SK-N-SH (cell line): ENCODE measurements at regions not wholly inside any gene's neighbourhood (a gene's known extent, or its start where the extent isn't known, plus 50 kb on each side); places are given as distances from the start of the nearest gene placed in this dataset.

Source experiments
- CTCF ChIA-PET: fragments of 300-600, 350-600 bp; formaldehyde crosslinking; extraction: SDS; loops from one replicate; lab custom pipeline; 2021; lab: Yijun Ruan, JAX
- POLR2A ChIA-PET: fragments of 350-600 bp; sonication (Branson Sonifier 250); formaldehyde crosslinking; extraction: SDS; loops from one replicate; lab custom pipeline; 2020; ENCODE audit warnings: antibody characterized with exemption, inconsistent platforms; lab: Yijun Ruan, JAX
- DNase-seq: peaks from one replicate; pipeline ENCODE4 v3.0.0; 2012
- H2AFZ ChIP-seq: fragments of 200-600 bp; sonication (generic); 2 replicates; pipeline ENCODE4 v1.8.1; 2016; ENCODE audit warnings: antibody characterized with exemption, mild to moderate bottlenecking, low read depth
- H3F3A ChIP-seq: fragments of 200-600 bp; sonication (generic); replicated peaks from 2 replicates; pipeline ENCODE3; 2016; ENCODE audit warnings: antibody characterized with exemption, mild to moderate bottlenecking; ENCODE audit not compliant: insufficient read depth
- H3K27ac ChIP-seq, 2 experiments: fragments of 200-500 bp in 1 of 2; fragments of 200-600 bp in 1 of 2; sonication (Bioruptor generic) in 1 of 2; sonication (generic), shearing (Covaris generic) in 1 of 2; 2 replicates each; pipeline versions ENCODE4 v1.5.1 to v1.6.1; 2014 to 2016; ENCODE audit warnings: low read depth in 2 of 2, inconsistent platforms in 1 of 2, low read length in 1 of 2, mild to moderate bottlenecking in 1 of 2, mixed read lengths in 1 of 2
- H3K27me3 ChIP-seq: fragments of 200-600 bp; sonication (generic), shearing (Covaris generic); 2 replicates; pipeline ENCODE4 v1.6.1; 2016; ENCODE audit warnings: mixed run types; ENCODE audit not compliant: insufficient read depth
- H3K36me3 ChIP-seq, 2 experiments: fragments of 200-500 bp in 1 of 2; fragments of 200-600 bp in 1 of 2; sonication (Bioruptor generic) in 1 of 2; sonication (generic) in 1 of 2; replicated peaks in 1 of 2; 2 replicates each; pipeline versions ENCODE3 to v1.5.1; 2014 to 2016; ENCODE audit warnings: low read length in 1 of 2, mild to moderate bottlenecking in 1 of 2; ENCODE audit not compliant: insufficient read depth in 2 of 2, control insufficient read depth in 1 of 2
- H3K4me1 ChIP-seq, 2 experiments: fragments of 200-500 bp in 1 of 2; fragments of 200-600 bp in 1 of 2; sonication (Bioruptor generic) in 1 of 2; sonication (generic), shearing (Covaris generic) in 1 of 2; 2 replicates each; pipeline versions ENCODE4 v1.5.1 to v1.6.1; 2014 to 2016; ENCODE audit warnings: low read depth in 1 of 2, low read length in 1 of 2, mixed run types in 1 of 2; ENCODE audit not compliant: insufficient read depth in 2 of 2, control insufficient read depth in 1 of 2
- H3K4me2 ChIP-seq: fragments of 200-600 bp; sonication (generic), shearing (Covaris generic); 2 replicates; pipeline ENCODE4 v1.6.1; 2017; ENCODE audit warnings: mixed run types
- H3K4me3 ChIP-seq, 2 experiments: fragments of 200-500 bp in 1 of 2; fragments of 200-600 bp in 1 of 2; sonication (Bioruptor generic) in 1 of 2; sonication (generic), shearing (Covaris generic) in 1 of 2; 2 replicates each; pipeline versions ENCODE4 v1.5.1 to v1.8.1; 2014 to 2016; ENCODE audit warnings: low read depth in 2 of 2, inconsistent platforms in 1 of 2, low read length in 1 of 2, mild to moderate bottlenecking in 1 of 2, mixed read lengths in 1 of 2, moderate library complexity in 1 of 2
- H3K79me2 ChIP-seq: fragments of 200-600 bp; sonication (generic); 2 replicates; pipeline ENCODE4 v1.8.1; 2017; ENCODE audit warnings: mild to moderate bottlenecking; ENCODE audit not compliant: insufficient read depth
- H3K9ac ChIP-seq: fragments of 200-600 bp; sonication (generic); 2 replicates; pipeline ENCODE4 v1.6.1; 2017; ENCODE audit warnings: mixed run types
- H3K9me2 ChIP-seq: fragments of 200-600 bp; sonication (generic); 2 replicates; pipeline ENCODE4 v1.6.1; 2017; ENCODE audit warnings: mixed run types
- H3K9me3 ChIP-seq: fragments of 200-600 bp; sonication (generic); 2 replicates; pipeline ENCODE4 v1.6.1; 2017; ENCODE audit warnings: mixed run types, mild to moderate bottlenecking, moderate library complexity
- H4K20me1 ChIP-seq: fragments of 200-600 bp; sonication (generic); 2 replicates; pipeline ENCODE4 v1.6.1; 2017; ENCODE audit warnings: mild to moderate bottlenecking, mixed run types; ENCODE audit not compliant: insufficient read depth
- CHD2 ChIP-seq: fragments of 150-350 bp; IDR thresholded peaks from 2 replicates; pipeline ENCODE4 v1.6.1; 2018; ENCODE audit warnings: low read length; ENCODE audit not compliant: partially characterized antibody
- CTCF ChIP-seq: fragments of 200-600 bp; sonication (generic); IDR thresholded peaks from 2 replicates; pipeline ENCODE4 v1.6.1; 2017; ENCODE audit warnings: antibody characterized with exemption, mild to moderate bottlenecking, moderate library complexity
- EP300 ChIP-seq, 2 experiments: IDR thresholded peaks; 2 replicates each; pipeline versions ENCODE4 v1.4.0 to v1.6.1; 2012; ENCODE audit warnings: borderline replicate concordance in 1 of 2, low read depth in 1 of 2, low read length in 1 of 2
- EZH2phosphoT487 ChIP-seq: fragments of 200-600 bp; sonication (generic); IDR thresholded peaks from 2 replicates; pipeline ENCODE4 v1.6.1; 2017; ENCODE audit warnings: low read depth, mixed run types, mild to moderate bottlenecking, antibody characterized with exemption, moderate library complexity, borderline replicate concordance
- FOSL2 ChIP-seq: IDR thresholded peaks from 2 replicates; pipeline ENCODE4 v1.4.0; 2012; ENCODE audit warnings: low read depth, mild to moderate bottlenecking, moderate library complexity, borderline replicate concordance
- FOXM1 ChIP-seq: IDR thresholded peaks from 2 replicates; pipeline ENCODE4 v1.4.0; 2012; ENCODE audit warnings: low read depth, mild to moderate bottlenecking
- GATA2 ChIP-seq: sonication (generic); formaldehyde crosslinking; IDR thresholded peaks from 2 replicates; pipeline ENCODE4 v1.5.0; 2020; ENCODE audit warnings: mild to moderate bottlenecking, missing genetic modification reagents
- IRF3 ChIP-seq: fragments of 150-350 bp; IDR thresholded peaks from 2 replicates; pipeline ENCODE4 v1.6.1; 2016; ENCODE audit warnings: mild to moderate bottlenecking, low read depth, low read length
- JUND ChIP-seq: IDR thresholded peaks from 2 replicates; pipeline ENCODE4 v1.4.0; 2012
- MAX ChIP-seq: IDR thresholded peaks from 2 replicates; pipeline ENCODE4 v1.4.0; 2012; ENCODE audit warnings: low read depth
- MEF2A ChIP-seq: IDR thresholded peaks from 2 replicates; pipeline ENCODE4 v1.4.0; 2012; ENCODE audit warnings: low read depth, borderline replicate concordance
- MXI1 ChIP-seq: IDR thresholded peaks from 2 replicates; pipeline ENCODE4 v1.6.1; 2012; ENCODE audit warnings: mild to moderate bottlenecking, low read depth, low read length, improper control_type of control experiment
- NFIC ChIP-seq: IDR thresholded peaks from 2 replicates; pipeline ENCODE4 v1.4.0; 2012; ENCODE audit warnings: borderline replicate concordance
- NRF1 ChIP-seq: IDR thresholded peaks from 2 replicates; pipeline ENCODE4 v1.6.1; 2012; ENCODE audit warnings: low read depth, mild to moderate bottlenecking, low read length
- PBX3 ChIP-seq: IDR thresholded peaks from 2 replicates; pipeline ENCODE4; 2012
- POLR2AphosphoS5 ChIP-seq: IDR thresholded peaks from 2 replicates; pipeline ENCODE4 v1.6.1; 2012; ENCODE audit warnings: low read depth, low read length
- RFX5 ChIP-seq: IDR thresholded peaks from 2 replicates; pipeline ENCODE4 v1.6.1; 2012; ENCODE audit warnings: mild to moderate bottlenecking, improper control_type of control experiment, low read length
- RXRA ChIP-seq: IDR thresholded peaks from 2 replicates; pipeline ENCODE4 v1.4.0; 2012; ENCODE audit warnings: low read depth, mild to moderate bottlenecking, borderline replicate concordance
- SMC3 ChIP-seq: IDR thresholded peaks from 2 replicates; pipeline ENCODE4 v1.6.1; 2012; ENCODE audit warnings: low read depth, low read length, improper control_type of control experiment
- TCF12 ChIP-seq: IDR thresholded peaks from 2 replicates; pipeline ENCODE4 v1.4.0; 2012
- TEAD4 ChIP-seq: IDR thresholded peaks from 2 replicates; pipeline ENCODE4 v1.4.0; 2012; ENCODE audit warnings: mild to moderate bottlenecking, borderline replicate concordance; ENCODE audit not compliant: insufficient read depth
- USF1 ChIP-seq: IDR thresholded peaks from 2 replicates; pipeline ENCODE4 v1.4.0; 2012; ENCODE audit warnings: low read depth, borderline replicate concordance
- USF2 ChIP-seq: fragments of 150-350 bp; IDR thresholded peaks from 2 replicates; pipeline ENCODE4 v1.6.1; 2017; ENCODE audit warnings: antibody characterized with exemption, low read length, low read depth, borderline replicate concordance
- YY1 ChIP-seq: IDR thresholded peaks from 2 replicates; pipeline ENCODE4 v1.4.0; 2012; ENCODE audit warnings: low read depth, mild to moderate bottlenecking
- ZBTB33 ChIP-seq: IDR thresholded peaks from 2 replicates; pipeline ENCODE4 v1.4.0; 2012; ENCODE audit warnings: low read depth, borderline replicate concordance
- WGBS: methylation state at CpG from one replicate; pipeline ENCODE4 v1.1.6; 2017; ENCODE audit warnings: low lambda C conversion rate; 5-methylcytosine and 5-hydroxymethylcytosine counted together

GRCh38 chr4:43456383-43456782 lies 563.9 kb downstream of the GRXCR1 start:
- peak overlapping the region; percentile 70 for H3K4me2 ChIP-seq
- H3K4me3 ChIP-seq, result no peak overlapping the region
- H3F3A ChIP-seq, result peaks cover 18% of the 10 kb centered on the region
- H3K36me3 ChIP-seq, result no peaks in the 10 kb centered on the region
- H3K27me3 ChIP-seq, result no peaks in the 10 kb centered on the region
- H2AFZ ChIP-seq, result peak overlapping the region; percentile 83
- no peaks in the 10 kb centered on the region for H3K79me2 ChIP-seq
- CTCF ChIA-PET, result no interaction called here
- no peaks in the 10 kb centered on the region for H3K9me2 ChIP-seq
- H3K9ac ChIP-seq, result peak overlapping the region; percentile 22; the same call in 1 of the 2 replicates
- H4K20me1 ChIP-seq, result no peaks in the 10 kb centered on the region
- peak overlapping the region; percentile 76 to 87; a peak in 3 of 4 replicates for H3K27ac ChIP-seq
- no peaks in the 10 kb centered on the region; a peak in 2 of 4 replicates for H3K4me1 ChIP-seq
- H3K9me3 ChIP-seq, result no peaks in the 10 kb centered on the region
- WGBS, result 2% methylated on average over 2 of the region's 2 CpGs
- POLR2A ChIA-PET, result no interaction called here
- DNase-seq, result no peak
- TF ChIP-seq PBX3 (peak; percentile 41), USF2 (no peak), RXRA (no peak), FOSL2 (peak; percentile 35; the same call in 1 of the 2 replicates), EP300 (IDR thresholded peaks at IDR 0.05; ENCODE audit: borderline replicate concordance in 1 of 2, low read depth in 1 of 2, low read length in 1 of 2) (peak in 1 of 2 experiments; percentile 68; a peak in 1 of 4 replicates), RFX5 (no peak), NFIC (peak; percentile 87), MEF2A (peak; percentile 51; the same call in 1 of the 2 replicates), USF1 (no peak), GATA2 (no peak), ZBTB33 (no peak), NRF1 (no peak), MAX (peak; percentile 36), SMC3 (no peak), TEAD4 (peak; percentile 79), CTCF (no peak), YY1 (peak; percentile 48; the same call in 1 of the 2 replicates), TCF12 (peak; percentile 70), POLR2AphosphoS5 (peak; percentile 20; the same call in 1 of the 2 replicates), EZH2phosphoT487 (no peak), CHD2 (no peak), MXI1 (no peak), JUND (peak; percentile 63), IRF3 (no peak), FOXM1 (no peak)
